Panc1 (cell line): ENCODE measurements at regions not wholly inside any gene's neighbourhood (a gene's known extent, or its start where the extent isn't known, plus 50 kb on each side); places are given as distances from the start of the nearest gene placed in this dataset.

Experiments
- ATAC-seq: fragments of 200-7000 bp; cut with Tn5 transposase; 2 replicates; pipeline ENCODE4 v1.9.1; 2020; ENCODE audit warnings: mild to moderate bottlenecking, moderate library complexity
- BruUV-seq: library from RNA; stranded (reverse); fragments of 400-500 nt; replicated peaks from 2 replicates; lab custom pipeline; 2021; lab: Mats Ljungman, UMichigan
- CTCF ChIA-PET: fragments of 300-600 bp; sonication (Branson Sonifier 250); formaldehyde crosslinking; loops from one replicate; lab custom pipeline; 2022; ENCODE audit warnings: antibody characterized with exemption; lab: Charles Lee
- POLR2A ChIA-PET: fragments of 300-600 bp; sonication (Branson Sonifier 250); formaldehyde crosslinking; loops from one replicate; lab custom pipeline; 2022; ENCODE audit warnings: antibody characterized with exemption; lab: Charles Lee
- DNase-seq: peaks from one replicate; pipeline ENCODE4 v3.0.0-alpha.2; 2010; ENCODE audit warnings: low read depth, low spot score
- H3K27ac ChIP-seq: 2 replicates; pipeline ENCODE4 v1.5.1; 2011; ENCODE audit warnings: mild to moderate bottlenecking, low read length, inconsistent platforms
- H3K27me3 ChIP-seq: fragments of 200-500 bp; sonication (Bioruptor generic); 2 replicates; pipeline ENCODE4 v1.6.0; 2014; ENCODE audit warnings: low read length, inconsistent platforms; ENCODE audit not compliant: control insufficient read depth, insufficient read depth
- H3K36me3 ChIP-seq: fragments of 200-500 bp; sonication (Bioruptor generic); 2 replicates; pipeline ENCODE4 v1.5.1; 2014; ENCODE audit warnings: inconsistent platforms, mild to moderate bottlenecking, low read length, moderate library complexity; ENCODE audit not compliant: control insufficient read depth, insufficient read depth
- H3K4me1 ChIP-seq: 2 replicates; pipeline ENCODE4 v1.5.1; 2011; ENCODE audit warnings: inconsistent platforms, mild to moderate bottlenecking, low read length, moderate library complexity; ENCODE audit not compliant: control insufficient read depth, insufficient read depth
- H3K4me3 ChIP-seq, 2 experiments: 2 replicates each; pipeline ENCODE4 v1.5.1; 2011 to 2012; ENCODE audit warnings: low read depth in 2 of 2, low read length in 2 of 2, mild to moderate bottlenecking in 2 of 2, inconsistent platforms in 1 of 2, moderate library complexity in 1 of 2
- H3K9me3 ChIP-seq: fragments of 200-500 bp; sonication (Bioruptor generic); 2 replicates; pipeline ENCODE4 v1.5.1; 2014; ENCODE audit warnings: low read depth, mild to moderate bottlenecking, inconsistent platforms, low read length, moderate library complexity; ENCODE audit not compliant: control insufficient read depth, insufficient read depth
- POLR2AphosphoS5 ChIP-seq: IDR thresholded peaks from 2 replicates; pipeline ENCODE4 v1.6.1; 2012; ENCODE audit warnings: mild to moderate bottlenecking, low read depth, low read length, moderate library complexity
- SIN3A ChIP-seq: IDR thresholded peaks from 2 replicates; pipeline ENCODE4 v1.6.1; 2012; ENCODE audit warnings: low read depth, mild to moderate bottlenecking, low read length, moderate library complexity, borderline replicate concordance; ENCODE audit not compliant: insufficient read depth
- TCF7L2 ChIP-seq: IDR thresholded peaks from 2 replicates; pipeline ENCODE4 v1.6.1; 2011; ENCODE audit warnings: mild to moderate bottlenecking, low read depth, low read length, inconsistent platforms
- in situ Hi-C: cut with HindIII; loops from 2 replicates; pipeline ENCODE4 v1.10.0; 2016; ENCODE audit warnings: low sequenced_read_pairs, low pct_unique_long_range_greater_than_20kb
- intact Hi-C: fragments of 100-400 bp; cut with micrococcal nuclease; formaldehyde crosslinking; loops from one replicate; pipeline ENCODE4 v1.10.0; 2022; ENCODE audit not compliant: unreplicated experiment
- TF ChIP-seq, protein P1 (sequence below): fragments of 450-650 bp; IDR thresholded peaks from 2 replicates; pipeline ENCODE4 v1.5.1; 2017; ENCODE audit warnings: mild to moderate bottlenecking
- TF ChIP-seq, protein P2 (sequence below), 2 experiments: IDR thresholded peaks; 2 replicates each; pipeline ENCODE4 v1.6.1; 2011 to 2012; ENCODE audit warnings: low read depth in 2 of 2, control low read depth in 1 of 2, low read length in 1 of 2, mild to moderate bottlenecking in 1 of 2, moderate library complexity in 1 of 2; ENCODE audit not compliant: insufficient read depth in 1 of 2

DNA sequence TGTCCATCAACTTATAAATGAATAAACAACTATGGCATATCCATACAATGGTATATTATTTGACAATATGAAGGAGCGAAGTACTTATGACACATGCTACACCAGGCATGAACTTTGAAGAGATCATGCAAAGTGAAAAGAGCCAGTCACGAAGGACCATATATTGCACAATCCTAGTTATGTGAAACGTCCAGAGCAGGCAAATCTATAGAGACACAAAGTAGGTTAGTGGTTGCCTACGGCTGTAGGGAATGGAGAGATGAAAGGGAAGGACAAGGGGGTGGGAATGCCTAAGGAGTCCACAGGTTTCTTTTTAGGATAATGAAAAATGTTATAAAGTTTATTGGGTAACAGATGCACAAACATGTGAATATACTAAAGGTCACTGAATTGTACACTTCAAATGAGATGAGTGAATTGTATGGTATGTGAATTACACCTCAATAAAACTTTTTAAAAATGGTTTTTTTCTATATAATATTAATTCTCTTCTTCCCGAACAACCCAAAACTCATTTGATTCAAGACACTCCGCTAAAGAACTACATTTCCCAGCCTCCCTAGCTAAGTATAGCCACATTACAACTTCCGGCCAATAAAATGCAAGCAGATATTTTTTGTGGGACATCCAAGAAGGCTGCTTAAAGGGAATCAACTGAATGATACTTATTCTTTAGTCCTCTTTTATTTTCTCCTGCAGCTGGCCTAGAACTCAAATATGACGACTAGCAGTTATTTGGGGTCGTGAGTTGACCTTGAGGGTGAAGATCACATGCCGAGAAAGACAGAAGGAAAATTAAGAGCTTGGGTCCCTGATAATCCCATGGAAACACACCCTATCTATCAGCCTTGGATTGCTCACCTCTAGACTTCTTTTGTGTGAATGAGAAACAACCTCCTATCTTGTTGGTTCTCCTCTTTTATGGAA lies 187.2 kb downstream of the TTC8 start:
- ChIA-PET CTCF (interaction anchor here (0.6 kb wide), 1 partner anchor 8 kb away, joined by 9 read pairs; no protein-coding TSS in a partner anchor), POLR2A (no interaction called here)
- Histone ChIP-seq H3K36me3 (no peaks in the 10 kb centered on the region), H3K9me3 (no peaks in the 10 kb centered on the region), H3K4me1 (no peaks in the 10 kb centered on the region), H3K4me3 (peak overlapping the region; percentile 34 to 60), H3K27me3 (no peaks in the 10 kb centered on the region), H3K27ac (no peak overlapping the region)
- BruUV-seq = no TSS peak
- intact Hi-C loops = loop anchor here (2.0 kb wide), 1 partner anchor 345 kb away; no protein-coding TSS in a partner anchor
- DNase-seq = no peak
- in situ Hi-C loops = no loop called here
- TF ChIP-seq TCF7L2 (no peak), POLR2AphosphoS5 (no peak), SIN3A (no peak)
- TF ChIP-seq, protein P1, sequence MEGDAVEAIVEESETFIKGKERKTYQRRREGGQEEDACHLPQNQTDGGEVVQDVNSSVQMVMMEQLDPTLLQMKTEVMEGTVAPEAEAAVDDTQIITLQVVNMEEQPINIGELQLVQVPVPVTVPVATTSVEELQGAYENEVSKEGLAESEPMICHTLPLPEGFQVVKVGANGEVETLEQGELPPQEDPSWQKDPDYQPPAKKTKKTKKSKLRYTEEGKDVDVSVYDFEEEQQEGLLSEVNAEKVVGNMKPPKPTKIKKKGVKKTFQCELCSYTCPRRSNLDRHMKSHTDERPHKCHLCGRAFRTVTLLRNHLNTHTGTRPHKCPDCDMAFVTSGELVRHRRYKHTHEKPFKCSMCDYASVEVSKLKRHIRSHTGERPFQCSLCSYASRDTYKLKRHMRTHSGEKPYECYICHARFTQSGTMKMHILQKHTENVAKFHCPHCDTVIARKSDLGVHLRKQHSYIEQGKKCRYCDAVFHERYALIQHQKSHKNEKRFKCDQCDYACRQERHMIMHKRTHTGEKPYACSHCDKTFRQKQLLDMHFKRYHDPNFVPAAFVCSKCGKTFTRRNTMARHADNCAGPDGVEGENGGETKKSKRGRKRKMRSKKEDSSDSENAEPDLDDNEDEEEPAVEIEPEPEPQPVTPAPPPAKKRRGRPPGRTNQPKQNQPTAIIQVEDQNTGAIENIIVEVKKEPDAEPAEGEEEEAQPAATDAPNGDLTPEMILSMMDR = no peak
- TF ChIP-seq, protein P2, sequence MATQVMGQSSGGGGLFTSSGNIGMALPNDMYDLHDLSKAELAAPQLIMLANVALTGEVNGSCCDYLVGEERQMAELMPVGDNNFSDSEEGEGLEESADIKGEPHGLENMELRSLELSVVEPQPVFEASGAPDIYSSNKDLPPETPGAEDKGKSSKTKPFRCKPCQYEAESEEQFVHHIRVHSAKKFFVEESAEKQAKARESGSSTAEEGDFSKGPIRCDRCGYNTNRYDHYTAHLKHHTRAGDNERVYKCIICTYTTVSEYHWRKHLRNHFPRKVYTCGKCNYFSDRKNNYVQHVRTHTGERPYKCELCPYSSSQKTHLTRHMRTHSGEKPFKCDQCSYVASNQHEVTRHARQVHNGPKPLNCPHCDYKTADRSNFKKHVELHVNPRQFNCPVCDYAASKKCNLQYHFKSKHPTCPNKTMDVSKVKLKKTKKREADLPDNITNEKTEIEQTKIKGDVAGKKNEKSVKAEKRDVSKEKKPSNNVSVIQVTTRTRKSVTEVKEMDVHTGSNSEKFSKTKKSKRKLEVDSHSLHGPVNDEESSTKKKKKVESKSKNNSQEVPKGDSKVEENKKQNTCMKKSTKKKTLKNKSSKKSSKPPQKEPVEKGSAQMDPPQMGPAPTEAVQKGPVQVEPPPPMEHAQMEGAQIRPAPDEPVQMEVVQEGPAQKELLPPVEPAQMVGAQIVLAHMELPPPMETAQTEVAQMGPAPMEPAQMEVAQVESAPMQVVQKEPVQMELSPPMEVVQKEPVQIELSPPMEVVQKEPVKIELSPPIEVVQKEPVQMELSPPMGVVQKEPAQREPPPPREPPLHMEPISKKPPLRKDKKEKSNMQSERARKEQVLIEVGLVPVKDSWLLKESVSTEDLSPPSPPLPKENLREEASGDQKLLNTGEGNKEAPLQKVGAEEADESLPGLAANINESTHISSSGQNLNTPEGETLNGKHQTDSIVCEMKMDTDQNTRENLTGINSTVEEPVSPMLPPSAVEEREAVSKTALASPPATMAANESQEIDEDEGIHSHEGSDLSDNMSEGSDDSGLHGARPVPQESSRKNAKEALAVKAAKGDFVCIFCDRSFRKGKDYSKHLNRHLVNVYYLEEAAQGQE (IDR thresholded peaks at IDR 0.05; ENCODE audit: insufficient read depth in 1 of 2, low read depth in 2 of 2, low read length in 1 of 2) = no peak
- peak; percentile 80 for ATAC-seq

DNA sequence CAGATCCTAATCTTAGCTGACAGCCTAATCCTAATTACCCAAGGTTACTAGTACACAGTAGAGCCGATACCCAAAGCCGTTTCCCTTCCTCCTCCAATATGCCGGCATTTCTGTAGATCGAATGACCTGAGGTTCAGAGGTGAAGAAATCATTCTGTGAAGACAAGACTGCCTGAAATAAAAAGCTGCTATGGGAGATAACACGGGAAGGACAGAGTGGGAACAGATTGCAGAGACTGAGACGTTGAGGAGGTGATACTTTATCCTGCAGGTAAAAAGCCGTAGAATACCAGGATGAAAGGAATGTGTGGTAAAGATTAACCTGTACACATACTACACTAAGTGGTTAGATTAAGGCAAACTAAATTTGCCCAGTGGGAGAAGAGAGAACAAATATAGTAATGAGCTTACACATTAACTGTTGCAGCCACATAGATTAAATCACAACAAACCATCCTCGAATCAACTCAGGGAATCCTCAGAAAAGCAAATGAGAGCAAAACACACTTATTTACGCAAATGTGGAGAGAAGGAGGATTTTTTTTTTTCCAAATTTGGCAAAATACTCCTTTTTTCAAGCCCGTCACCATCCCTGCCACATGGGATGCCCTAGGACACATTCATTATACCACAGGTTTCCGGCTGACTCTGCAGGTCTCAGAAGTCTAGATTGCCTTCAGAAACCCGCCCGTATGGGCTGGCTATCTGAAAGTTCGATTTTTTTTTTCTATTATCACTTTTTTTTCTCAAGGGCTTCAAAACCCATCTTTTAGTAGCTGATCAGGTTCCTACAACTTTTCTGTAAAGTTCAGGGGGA lies 188.0 kb downstream of the TTC8 start:
- TF ChIP-seq, protein P2 (IDR thresholded peaks at IDR 0.05; ENCODE audit: insufficient read depth in 1 of 2, low read depth in 2 of 2, low read length in 1 of 2) = no peak
- TF ChIP-seq SIN3A (no peak), TCF7L2 (no peak), POLR2AphosphoS5 (no peak)
- TF ChIP-seq, protein P1 = no peak
- H3K36me3 ChIP-seq = no peaks in the 10 kb centered on the region
- no peak for DNase-seq
- H3K27ac ChIP-seq = no peak overlapping the region
- POLR2A ChIA-PET = no interaction called here
- intact Hi-C loops = loop anchor here (2.0 kb wide), 1 partner anchor 346 kb away; no protein-coding TSS in a partner anchor
- peak; percentile 42; the same call in 1 of the 2 replicates for ATAC-seq
- H3K4me1 ChIP-seq = no peaks in the 10 kb centered on the region
- H3K4me3 ChIP-seq = peak overlapping the region; percentile 34 to 60
- no TSS peak for BruUV-seq
- H3K27me3 ChIP-seq = no peaks in the 10 kb centered on the region
- CTCF ChIA-PET = no interaction called here
- in situ Hi-C loops = no loop called here
- H3K9me3 ChIP-seq = no peaks in the 10 kb centered on the region
